Superior temporal gyrus (tissue), 1 donor: ENCODE measurements at regions not wholly inside any gene's neighbourhood (a gene's known extent, or its start where the extent isn't known, plus 50 kb on each side); places are given as distances from the start of the nearest gene placed in this dataset.

Experiments used
- DNase-seq: peaks from one replicate; pipeline ENCODE4 v3.0.0-alpha.2; 2016; ENCODE audit errors: extremely low spot score

- DNase-seq: no peak
These were observed 309.6 kb upstream of the EDNRB start for GRCh38 chr13:78228211-78228610.

- DNase-seq: no peak
These were observed 309.1 kb upstream of the EDNRB start for GRCh38 chr13:78227709-78228108.

GRCh38 chr13:78215458-78216108 is 297.0 kb upstream of the EDNRB start:
- no peak for DNase-seq

GRCh38 chr13:78201411-78201810 is 282.8 kb upstream of the EDNRB start:
- DNase-seq: no peak

GRCh38 chr13:78198821-78199220 is 280.2 kb upstream of the EDNRB start:
- DNase-seq: no peak

GRCh38 chr13:78198419-78198818 is 279.8 kb upstream of the EDNRB start:
- DNase-seq: no peak

- no peak for DNase-seq
These were observed 278.6 kb upstream of the EDNRB start for GRCh38 chr13:78197231-78197630.

GRCh38 chr13:78194904-78195639 is 276.4 kb upstream of the EDNRB start:
- DNase-seq: no peak

- DNase-seq: no peak
These were observed 275.2 kb upstream of the EDNRB start for GRCh38 chr13:78193846-78194245.

GRCh38 chr13:78192716-78193115 is 274.1 kb upstream of the EDNRB start:
- DNase-seq: no peak

GRCh38 chr13:78190296-78190695 is 271.7 kb upstream of the EDNRB start:
- no peak for DNase-seq

- no peak for DNase-seq
These were observed 269.1 kb upstream of the EDNRB start for GRCh38 chr13:78187781-78188180.

GRCh38 chr13:78185700-78186099 is 267.1 kb upstream of the EDNRB start:
- no peak for DNase-seq

GRCh38 chr13:78183732-78184131 is 265.1 kb upstream of the EDNRB start:
- no peak for DNase-seq

- no peak for DNase-seq
These were observed 264.2 kb upstream of the EDNRB start for GRCh38 chr13:78182813-78183212.

- DNase-seq: no peak
These were observed 258.7 kb upstream of the EDNRB start for GRCh38 chr13:78177306-78177705.

GRCh38 chr13:78176880-78177279 is 258.2 kb upstream of the EDNRB start:
- DNase-seq: no peak

- DNase-seq: no peak
These were observed 250.8 kb upstream of the EDNRB start for GRCh38 chr13:78169386-78169785.

- no peak for DNase-seq
These were observed 250.3 kb upstream of the EDNRB start for GRCh38 chr13:78168981-78169380.

- DNase-seq: no peak
These were observed 242.6 kb upstream of the EDNRB start for GRCh38 chr13:78161266-78161665.

GRCh38 chr13:78160793-78161192 is 242.2 kb upstream of the EDNRB start:
- no peak for DNase-seq

- no peak for DNase-seq
These were observed 233.8 kb upstream of the EDNRB start for GRCh38 chr13:78152415-78152814.

GRCh38 chr13:78147905-78148304 is 229.3 kb upstream of the EDNRB start:
- no peak for DNase-seq

- no peak for DNase-seq
These were observed 226.6 kb upstream of the EDNRB start for GRCh38 chr13:78145276-78145675.
